CD14-positive monocyte (primary cell): ENCODE measurements at regions not wholly inside any gene's neighbourhood (a gene's known extent, or its start where the extent isn't known, plus 50 kb on each side); places are given as distances from the start of the nearest gene placed in this dataset.
"Not testable (repeated sequence)": the region's sequence is repeated elsewhere in the genome, so short reads cannot be mapped to it uniquely, and the experiment has no call there.

ENCODE experiments used
- DNase-seq, 3 donors: peaks; one replicate each; pipeline ENCODE4 v3.0.0-alpha.2; 2011 to 2022
- H2AFZ ChIP-seq: 2 replicates; pipeline ENCODE4 v1.6.0; 2012; ENCODE audit warnings: mild to moderate bottlenecking, low read depth, low read length, inconsistent platforms; ENCODE audit not compliant: insufficient read depth, poor library complexity, severe bottlenecking
- H3K27ac ChIP-seq, 2 donors: 1 replicate in 1 of 2; 2 replicates in 1 of 2; pipeline ENCODE4 v1.5.1; 2012 to 2013; ENCODE audit warnings: low read length in 2 of 2, control low read depth in 1 of 2, inconsistent platforms in 1 of 2, low read depth in 1 of 2, mild to moderate bottlenecking in 1 of 2
- H3K27me3 ChIP-seq, 2 donors: one replicate each; pipeline versions ENCODE4 v1.6.0 to v1.6.1; 2011 to 2013; ENCODE audit warnings: low read length in 2 of 2; ENCODE audit not compliant: control insufficient read depth in 2 of 2, insufficient read depth in 2 of 2
- H3K36me3 ChIP-seq, 2 donors: replicated peaks in 1 of 2; 1 replicate in 1 of 2; 2 replicates in 1 of 2; pipeline versions ENCODE4 v1.5.1 to v1.6.1; 2012 to 2013; ENCODE audit warnings: low read length in 2 of 2, control low read depth in 1 of 2, inconsistent platforms in 1 of 2, mild to moderate bottlenecking in 1 of 2; ENCODE audit not compliant: insufficient read depth in 2 of 2, control insufficient read depth in 1 of 2
- H3K4me1 ChIP-seq, 2 donors: 1 replicate in 1 of 2; 2 replicates in 1 of 2; pipeline versions ENCODE4 v1.5.1 to v1.6.1; 2012 to 2013; ENCODE audit warnings: low read length in 2 of 2, control low read depth in 1 of 2, inconsistent platforms in 1 of 2, mild to moderate bottlenecking in 1 of 2, moderate library complexity in 1 of 2; ENCODE audit not compliant: insufficient read depth in 2 of 2, control insufficient read depth in 1 of 2
- H3K4me2 ChIP-seq: replicated peaks from 2 replicates; pipeline ENCODE3; 2012; ENCODE audit warnings: low read length, moderate library complexity, mild to moderate bottlenecking; ENCODE audit not compliant: poor library complexity, severe bottlenecking; ENCODE audit errors: extremely low read depth
- H3K4me3 ChIP-seq, 3 experiments: fragments of 200-600 bp in 1 of 3; sonication (generic) in 1 of 3; replicated peaks in 1 of 3; 1 replicate in 2 of 3; 2 replicates in 1 of 3; pipeline ENCODE4 v1.5.1; 2011 to 2013; ENCODE audit warnings: low read length in 3 of 3, mild to moderate bottlenecking in 3 of 3, control low read depth in 2 of 3, low read depth in 2 of 3, inconsistent platforms in 1 of 3, moderate library complexity in 1 of 3
- H3K79me2 ChIP-seq: 2 replicates; pipeline ENCODE4 v1.6.0; 2012; ENCODE audit warnings: mild to moderate bottlenecking, control low read depth, inconsistent platforms, low read length, moderate library complexity; ENCODE audit not compliant: insufficient read depth
- H3K9ac ChIP-seq: 2 replicates; pipeline ENCODE4 v1.6.0; 2017; ENCODE audit warnings: low read length, mild to moderate bottlenecking; ENCODE audit not compliant: insufficient read depth, poor library complexity, severe bottlenecking
- H3K9me3 ChIP-seq, 2 donors: replicated peaks in 1 of 2; 1 replicate in 1 of 2; 2 replicates in 1 of 2; pipeline versions ENCODE4 v1.5.1 to v1.6.1; 2012 to 2013; ENCODE audit warnings: low read length in 2 of 2, control low read depth in 1 of 2; ENCODE audit not compliant: control insufficient read depth in 1 of 2, insufficient read depth in 1 of 2
- H4K20me1 ChIP-seq: 2 replicates; pipeline ENCODE4 v1.6.0; 2012; ENCODE audit warnings: mild to moderate bottlenecking, low read length, control low read depth, moderate library complexity; ENCODE audit not compliant: insufficient read depth
- H3K27ac Mint-ChIP-seq, 7 donors: one replicate each; pipeline ENCODE4 v1.8.0; 2020; ENCODE audit warnings: mild to moderate bottlenecking in 7 of 7, mixed read lengths in 7 of 7, moderate library complexity in 6 of 7, inconsistent platforms in 2 of 7
- H3K27me3 Mint-ChIP-seq, 3 donors: one replicate each; pipeline ENCODE4 v1.8.0; 2021 to 2022; ENCODE audit warnings: low read depth in 3 of 3, mild to moderate bottlenecking in 3 of 3, mixed read lengths in 3 of 3, moderate library complexity in 3 of 3, inconsistent platforms in 1 of 3
- H3K36me3 Mint-ChIP-seq, 2 donors: one replicate each; pipeline ENCODE4 v1.8.0; 2020; ENCODE audit warnings: mixed read lengths in 2 of 2, inconsistent platforms in 1 of 2, mild to moderate bottlenecking in 1 of 2
- H3K4me1 Mint-ChIP-seq: one replicate; pipeline ENCODE4 v1.8.0; 2020; ENCODE audit warnings: mild to moderate bottlenecking, mixed read lengths
- H3K4me3 Mint-ChIP-seq, 2 donors: one replicate each; pipeline ENCODE4 v1.8.0; 2020; ENCODE audit warnings: mild to moderate bottlenecking in 2 of 2, mixed read lengths in 2 of 2, moderate library complexity in 1 of 2
- H3K9me3 Mint-ChIP-seq, 7 donors: one replicate each; pipeline ENCODE4 v1.8.0; 2020 to 2022; ENCODE audit warnings: mixed read lengths in 7 of 7, mild to moderate bottlenecking in 6 of 7, moderate library complexity in 6 of 7, inconsistent platforms in 2 of 7
- CTCF ChIP-seq: fragments of 200-600 bp; IDR thresholded peaks from one replicate; pipeline ENCODE4 v1.8.0; 2022; ENCODE audit warnings: antibody characterized with exemption, mild to moderate bottlenecking
- WGBS: methylation state at CpG from one replicate; pipeline ENCODE4 v1.1.5; 2013; ENCODE audit warnings: missing lambda C conversion rate; ENCODE audit not compliant: insufficient coverage; 5-methylcytosine and 5-hydroxymethylcytosine counted together
- intact Hi-C, 2 donors: fragments of 100-400 bp; cut with micrococcal nuclease; formaldehyde crosslinking; loops; one replicate each; pipeline versions ENCODE4 v1.15.0 to v1.15.1; 2023

GRCh38 chr1:65554086-65554764 lies 133.8 kb downstream of the LEPR start:
- not testable (repeated sequence) for H3K79me2 ChIP-seq
- peaks cover 19 to 38% (median 33%) of the 10 kb centered on the region in 7 donors for H3K9me3 Mint-ChIP-seq

GRCh38 chr1:65554829-65555228 lies 134.4 kb downstream of the LEPR start:
- Mint-ChIP-seq H3K9me3 (peaks cover 19 to 37% (median 29%) of the 10 kb centered on the region in 7 donors), H3K27ac (no peak overlapping the region), H3K36me3 (no peaks in the 10 kb centered on the region), H3K4me3 (no peak overlapping the region), H3K4me1 (no peaks in the 10 kb centered on the region), H3K27me3 (peaks cover 0 to 2% (median 0%) of the 10 kb centered on the region in 3 donors)
- H2AFZ ChIP-seq, result no peak overlapping the region
- intact Hi-C loops, result no loop called here
- no peak for TF ChIP-seq CTCF
- no peaks in the 10 kb centered on the region for H3K4me1 ChIP-seq
- WGBS, result 95% methylated on average over 6 of the region's 8 CpGs
- no peak overlapping the region for H3K4me2 ChIP-seq
- no peak overlapping the region for H3K9ac ChIP-seq
- no peak overlapping the region for H3K4me3 ChIP-seq
- no peaks in the 10 kb centered on the region for H3K79me2 ChIP-seq
- no peak for DNase-seq
- H3K27me3 ChIP-seq, result no peaks in the 10 kb centered on the region
- H3K9me3 ChIP-seq, result peaks cover 9 to 19% of the 10 kb centered on the region in 2 donors
- no peak overlapping the region for H3K27ac ChIP-seq
- no peaks in the 10 kb centered on the region for H3K36me3 ChIP-seq
- no peaks in the 10 kb centered on the region for H4K20me1 ChIP-seq

More at GRCh38 chr1:65554086-65554764, 133.8 kb downstream of the LEPR start:
- H3K4me2 ChIP-seq, H3K4me1 ChIP-seq, H2AFZ ChIP-seq, H3K36me3 Mint-ChIP-seq, H3K4me3 Mint-ChIP-seq, intact Hi-C loops, H3K27ac ChIP-seq, H4K20me1 ChIP-seq, H3K4me3 ChIP-seq, H3K27me3 ChIP-seq, H3K36me3 ChIP-seq, H3K9ac ChIP-seq, H3K4me1 Mint-ChIP-seq, H3K27me3 Mint-ChIP-seq, H3K27ac Mint-ChIP-seq, DNase-seq: not testable (repeated sequence)
- WGBS, result 96% methylated on average over 5 of the region's 6 CpGs
- peaks cover 9 to 19% of the 10 kb centered on the region in 2 donors for H3K9me3 ChIP-seq
